Effector CD8-positive, alpha-beta T cell (primary cell): ENCODE measurements at regions not wholly inside any gene's neighbourhood (a gene's known extent, or its start where the extent isn't known, plus 50 kb on each side); places are given as distances from the start of the nearest gene placed in this dataset.

Source experiments
- DNase-seq: peaks from one replicate; lab custom pipeline; 2025; lab: John Stamatoyannopoulos, UW

GRCh38 chr2:105593221-105593967, 151.3 kb upstream of the NCK2 start:
- DNase-seq = no peak

GRCh38 chr2:105592288-105592687, 152.4 kb upstream of the NCK2 start:
- no peak for DNase-seq

- DNase-seq = no peak
These were observed 153.7 kb upstream of the NCK2 start for GRCh38 chr2:105590780-105591660.

GRCh38 chr2:105588581-105588980, 156.1 kb upstream of the NCK2 start:
- no peak for DNase-seq

GRCh38 chr2:105587637-105588036, 157.1 kb upstream of the NCK2 start:
- no peak for DNase-seq

- DNase-seq = no peak
These were observed 160.2 kb upstream of the NCK2 start for GRCh38 chr2:105584435-105585010.

- no peak for DNase-seq
These were observed 161.6 kb upstream of the NCK2 start for GRCh38 chr2:105582952-105583660.

GRCh38 chr2:105581555-105581944, 163.2 kb upstream of the NCK2 start:
- DNase-seq = no peak

GRCh38 chr2:105580870-105581554, 163.7 kb upstream of the NCK2 start:
- no peak for DNase-seq

- DNase-seq = no peak
These were observed 164.5 kb upstream of the NCK2 start for GRCh38 chr2:105580216-105580615.

GRCh38 chr2:105578166-105578565, 166.5 kb upstream of the NCK2 start:
- DNase-seq = no peak

GRCh38 chr2:105577762-105578161, 166.9 kb upstream of the NCK2 start:
- DNase-seq = no peak

GRCh38 chr2:105576440-105577241, 168.1 kb upstream of the NCK2 start:
- DNase-seq = no peak

- no peak for DNase-seq
These were observed 168.7 kb upstream of the NCK2 start for GRCh38 chr2:105576050-105576439.

GRCh38 chr2:105575499-105576025, 169.2 kb upstream of the NCK2 start:
- no peak for DNase-seq

- DNase-seq = no peak
These were observed 169.8 kb upstream of the NCK2 start for GRCh38 chr2:105574796-105575344.

- no peak for DNase-seq
These were observed 170.6 kb upstream of the NCK2 start for GRCh38 chr2:105573910-105574655.

- no peak for DNase-seq
These were observed 171.2 kb upstream of the NCK2 start for GRCh38 chr2:105573490-105573889.

- no peak for DNase-seq
These were observed 172.7 kb upstream of the FHL2 start for GRCh38 chr2:105571445-105571987.
